HG02610 (cell line): ENCODE measurements at regions not wholly inside any gene's neighbourhood (a gene's known extent, or its start where the extent isn't known, plus 50 kb on each side); places are given as distances from the start of the nearest gene placed in this dataset.

ENCODE experiments used
- ATAC-seq: cut with Tn5 transposase; IDR thresholded peaks from one replicate; pipeline ENCODE4 v1.9.1; 2021; ENCODE audit warnings: mild to moderate bottlenecking, moderate library complexity; ENCODE audit not compliant: unreplicated experiment

GRCh38 chr1:30033256-30034104, 689.9 kb downstream of the MATN1 start:
- ATAC-seq, result no peak

- no peak for ATAC-seq
These were observed 691.1 kb downstream of the MATN1 start for GRCh38 chr1:30032302-30032701.

GRCh38 chr1:30029677-30030076, 693.7 kb downstream of the MATN1 start:
- ATAC-seq, result no peak

GRCh38 chr1:30028939-30029338, 694.4 kb downstream of the MATN1 start:
- ATAC-seq, result no peak

GRCh38 chr1:30028283-30028682, 695.1 kb downstream of the MATN1 start:
- no peak for ATAC-seq

GRCh38 chr1:30027247-30027646, 696.1 kb downstream of the MATN1 start:
- no peak for ATAC-seq

- ATAC-seq, result no peak
These were observed 698.8 kb downstream of the MATN1 start for GRCh38 chr1:30024411-30025195.

- ATAC-seq, result no peak
These were observed 699.9 kb downstream of the MATN1 start for GRCh38 chr1:30023339-30024022.

- no peak for ATAC-seq
These were observed 709.4 kb downstream of the MATN1 start for GRCh38 chr1:30014031-30014430.

- no peak for ATAC-seq
These were observed 710.6 kb downstream of the MATN1 start for GRCh38 chr1:30012455-30013440.

- ATAC-seq, result no peak
These were observed 711.4 kb downstream of the MATN1 start for GRCh38 chr1:30011970-30012369.

GRCh38 chr1:30010506-30011106, 712.8 kb downstream of the MATN1 start:
- ATAC-seq, result no peak

- no peak for ATAC-seq
These were observed 713.7 kb downstream of the MATN1 start for GRCh38 chr1:30009720-30010119.

- no peak for ATAC-seq
These were observed 714.3 kb downstream of the MATN1 start for GRCh38 chr1:30008998-30009657.

- no peak for ATAC-seq
These were observed 714.9 kb downstream of the MATN1 start for GRCh38 chr1:30008372-30008997.

- ATAC-seq, result no peak
These were observed 717.3 kb downstream of the MATN1 start for GRCh38 chr1:30005972-30006619.

GRCh38 chr1:30001732-30002039, 721.7 kb downstream of the MATN1 start:
- ATAC-seq, result no peak

- ATAC-seq, result no peak
These were observed 722.2 kb downstream of the MATN1 start for GRCh38 chr1:30001011-30001731.
